ENCODE measurements at regions not wholly inside any gene's neighbourhood (a gene's known extent, or its start where the extent isn't known, plus 50 kb on each side); places are given as distances from the start of the nearest gene placed in this dataset.
"Not testable (repeated sequence)": the region's sequence is repeated elsewhere in the genome, so short reads cannot be mapped to it uniquely, and the experiment has no call there.

DNA sequence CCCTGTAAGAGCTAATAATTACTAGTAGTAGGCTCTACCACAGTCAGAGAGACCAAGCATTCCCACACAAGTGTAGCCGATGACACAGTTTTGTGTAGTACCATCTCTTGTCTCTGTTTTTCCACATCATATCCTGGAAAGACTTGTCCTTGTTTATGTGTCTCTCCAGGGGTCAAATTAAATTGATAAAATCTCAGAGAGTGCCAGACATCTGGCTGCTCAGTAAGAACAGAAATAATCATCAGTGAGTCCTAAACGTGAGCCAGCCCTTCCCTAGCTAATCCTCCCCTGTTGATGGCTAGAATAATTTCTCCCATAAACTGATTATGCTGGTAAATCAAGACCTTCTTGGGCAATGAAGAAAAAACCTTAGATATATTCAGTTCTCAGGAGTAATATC is 111.4 kb upstream of the GRAMD1B start:
- intact Hi-C loops (cut with micrococcal nuclease), result no loop called here
- H3K36me3 Mint-ChIP-seq (ENCODE audit: insufficient read depth, unreplicated experiment), result no peaks in the 10 kb centered on the region
- TF ChIP-seq CTCF (IDR thresholded peaks at IDR 0.05; ENCODE audit: unreplicated experiment), result no peak
- ChIA-PET CTCF (interaction anchor here (0.7 to 1.2 kb wide), 4 partner anchors 18 to 211 kb away, joined by 3 to 4 read pairs (median 4); no protein-coding TSS in a partner anchor), POLR2A (no interaction called here)
- BruUV-seq (replicated peaks), result no TSS peak
- no peaks in the 10 kb centered on the region for H3K4me1 Mint-ChIP-seq (ENCODE audit: insufficient read depth, unreplicated experiment)
- H3K9me3 Mint-ChIP-seq (ENCODE audit: unreplicated experiment), result no peaks in the 10 kb centered on the region
- peaks cover 14% of the 10 kb centered on the region for H3K27me3 Mint-ChIP-seq (ENCODE audit: insufficient read depth, unreplicated experiment)
- no peak overlapping the region for H3K27ac Mint-ChIP-seq (ENCODE audit: low read depth, unreplicated experiment)
- DNase-seq (ENCODE audit: unreplicated experiment), result no peak
- H3K4me3 Mint-ChIP-seq (ENCODE audit: unreplicated experiment), result no peak overlapping the region

DNA sequence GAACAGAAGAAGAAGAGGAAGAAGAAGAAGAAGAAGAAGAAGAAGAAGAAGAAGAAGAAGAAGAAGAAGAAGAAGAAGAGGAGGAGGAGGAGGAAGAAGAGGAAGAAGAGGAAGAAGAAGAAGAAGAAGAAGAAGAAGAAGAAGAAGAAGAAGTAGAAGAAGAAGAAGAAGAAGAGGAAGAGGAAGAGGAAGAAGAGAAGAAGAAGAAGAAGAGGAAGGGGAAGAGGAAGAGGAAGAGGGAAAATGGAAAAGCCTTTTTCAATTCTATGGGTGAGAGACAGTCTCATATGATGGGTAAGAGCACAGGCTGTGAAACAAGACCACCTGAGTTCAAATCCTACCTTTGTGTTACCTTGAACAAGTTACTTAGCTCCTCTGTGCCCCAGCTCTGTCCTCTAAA is 111.9 kb upstream of the GRAMD1B start:
- H3K36me3 Mint-ChIP-seq (ENCODE audit: insufficient read depth, unreplicated experiment); POLR2A ChIA-PET; BruUV-seq (replicated peaks); H3K4me1 Mint-ChIP-seq (ENCODE audit: insufficient read depth, unreplicated experiment); DNase-seq (ENCODE audit: unreplicated experiment); intact Hi-C loops (cut with micrococcal nuclease); H3K9me3 Mint-ChIP-seq (ENCODE audit: unreplicated experiment); H3K27ac Mint-ChIP-seq (ENCODE audit: low read depth, unreplicated experiment); H3K4me3 Mint-ChIP-seq (ENCODE audit: unreplicated experiment): not testable (repeated sequence)
- CTCF ChIA-PET, result interaction anchor here (0.7 to 1.2 kb wide), 5 partner anchors 17 to 412 kb away, joined by 3 to 4 read pairs (median 3); no protein-coding TSS in a partner anchor
- peaks cover 14% of the 10 kb centered on the region for H3K27me3 Mint-ChIP-seq (ENCODE audit: insufficient read depth, unreplicated experiment)

DNA sequence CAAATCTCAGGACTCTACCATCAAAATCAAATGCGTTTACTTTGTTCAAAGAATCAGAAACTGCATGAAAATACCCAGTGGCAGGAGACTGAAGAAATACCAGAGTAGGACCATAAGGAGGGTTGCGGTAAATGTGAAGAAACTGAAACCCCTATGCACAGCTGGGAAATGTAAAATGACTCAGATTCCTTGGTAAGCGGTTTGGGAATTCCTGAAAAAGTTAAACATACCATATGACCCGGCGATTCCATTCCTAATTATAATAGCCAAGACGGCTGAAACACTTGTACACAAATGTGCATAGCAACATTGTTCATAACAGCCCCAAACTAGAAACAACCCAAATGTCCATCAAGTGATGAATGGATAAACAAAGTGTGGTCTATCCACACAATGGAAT is 114.1 kb upstream of the GRAMD1B start:
- Mint-ChIP-seq H3K27ac (ENCODE audit: low read depth, unreplicated experiment) (no peak overlapping the region), H3K9me3 (ENCODE audit: unreplicated experiment) (no peaks in the 10 kb centered on the region), H3K27me3 (ENCODE audit: insufficient read depth, unreplicated experiment) (peaks cover 14% of the 10 kb centered on the region), H3K4me1 (ENCODE audit: insufficient read depth, unreplicated experiment) (no peaks in the 10 kb centered on the region), H3K36me3 (ENCODE audit: insufficient read depth, unreplicated experiment) (no peaks in the 10 kb centered on the region), H3K4me3 (ENCODE audit: unreplicated experiment) (no peak overlapping the region)
- ChIA-PET CTCF (interaction anchor here (0.6 to 2.8 kb wide), 3 partner anchors 15 to 163 kb away, joined by 3 to 9 read pairs (median 3); no protein-coding TSS in a partner anchor), POLR2A (no interaction called here)
- no peak for TF ChIP-seq CTCF (IDR thresholded peaks at IDR 0.05; ENCODE audit: unreplicated experiment)
- no TSS peak for BruUV-seq (replicated peaks)
- DNase-seq (ENCODE audit: unreplicated experiment), result no peak
- intact Hi-C loops (cut with micrococcal nuclease), result no loop called here

DNA sequence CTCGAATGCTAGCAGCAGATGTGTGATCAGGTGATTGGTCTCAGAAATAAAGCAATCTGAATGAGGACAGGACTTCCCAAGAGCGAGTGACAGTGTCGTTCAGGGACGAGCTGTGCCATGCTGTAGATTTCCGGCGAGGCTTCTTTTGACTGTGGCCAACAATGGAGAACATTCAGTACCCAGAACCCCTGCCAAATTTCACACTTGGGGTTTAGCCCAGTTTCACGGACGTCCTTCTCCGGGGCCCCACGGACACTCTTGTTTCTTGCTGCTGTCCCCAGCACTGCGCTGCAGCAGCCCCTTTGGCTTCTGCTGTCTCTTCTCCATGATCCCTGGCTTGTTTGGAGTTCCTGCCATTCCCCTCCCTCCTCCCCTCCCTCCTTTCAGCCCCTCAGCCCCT is 115.1 kb upstream of the GRAMD1B start:
- intact Hi-C loops (cut with micrococcal nuclease), result no loop called here
- POLR2A ChIA-PET, result no interaction called here
- no peaks in the 10 kb centered on the region for H3K4me1 Mint-ChIP-seq (ENCODE audit: insufficient read depth, unreplicated experiment)
- no peaks in the 10 kb centered on the region for H3K36me3 Mint-ChIP-seq (ENCODE audit: insufficient read depth, unreplicated experiment)
- H3K27me3 Mint-ChIP-seq (ENCODE audit: insufficient read depth, unreplicated experiment), result peaks cover 14% of the 10 kb centered on the region
- no peak for DNase-seq (ENCODE audit: unreplicated experiment)
- no peak for TF ChIP-seq CTCF (IDR thresholded peaks at IDR 0.05; ENCODE audit: unreplicated experiment)
- H3K4me3 Mint-ChIP-seq (ENCODE audit: unreplicated experiment), result no peak overlapping the region
- no peak overlapping the region for H3K27ac Mint-ChIP-seq (ENCODE audit: low read depth, unreplicated experiment)
- no TSS peak for BruUV-seq (replicated peaks)
- H3K9me3 Mint-ChIP-seq (ENCODE audit: unreplicated experiment), result no peaks in the 10 kb centered on the region
- CTCF ChIA-PET, result interaction anchor here (0.6 to 2.8 kb wide), 3 partner anchors 14 to 715 kb away, joined by 3 to 9 read pairs (median 5); no protein-coding TSS in a partner anchor

DNA sequence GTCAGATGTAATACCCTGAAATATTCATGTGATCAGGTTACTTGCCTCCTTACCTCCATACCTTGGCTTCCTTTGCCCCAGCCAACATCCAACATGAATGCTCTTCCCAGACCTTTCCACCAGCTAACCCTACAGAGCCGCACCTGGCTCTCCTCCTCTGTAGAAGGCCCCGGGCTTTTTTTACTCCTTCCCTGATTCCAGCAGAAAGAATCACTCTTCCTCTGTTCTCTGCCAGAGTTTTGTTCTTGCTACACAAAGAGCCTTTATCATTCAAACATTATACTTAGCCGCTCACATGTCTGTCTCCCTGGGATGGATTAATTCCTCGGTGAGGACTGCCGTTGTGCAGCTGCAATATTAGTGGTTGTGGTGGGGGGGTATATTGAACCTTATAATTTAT is 116.8 kb upstream of the GRAMD1B start:
- ChIA-PET CTCF (interaction anchor here (1.3 kb wide), 1 partner anchor 94 kb away, joined by 4 read pairs; no protein-coding TSS in a partner anchor), POLR2A (no interaction called here)
- TF ChIP-seq CTCF (IDR thresholded peaks at IDR 0.05; ENCODE audit: unreplicated experiment), result no peak
- H3K4me1 Mint-ChIP-seq (ENCODE audit: insufficient read depth, unreplicated experiment), result no peaks in the 10 kb centered on the region
- H3K4me3 Mint-ChIP-seq (ENCODE audit: unreplicated experiment), result no peak overlapping the region
- no peaks in the 10 kb centered on the region for H3K9me3 Mint-ChIP-seq (ENCODE audit: unreplicated experiment)
- H3K27me3 Mint-ChIP-seq (ENCODE audit: insufficient read depth, unreplicated experiment), result peaks cover 14% of the 10 kb centered on the region
- no peak overlapping the region for H3K27ac Mint-ChIP-seq (ENCODE audit: low read depth, unreplicated experiment)
- H3K36me3 Mint-ChIP-seq (ENCODE audit: insufficient read depth, unreplicated experiment), result no peaks in the 10 kb centered on the region
- intact Hi-C loops (cut with micrococcal nuclease), result no loop called here
- no TSS peak for BruUV-seq (replicated peaks)
- DNase-seq (ENCODE audit: unreplicated experiment), result no peak

Measured in MCF 10A (cell line).